NCI-H1092 (cell line): ENCODE measurements at regions not wholly inside any gene's neighbourhood (a gene's known extent, or its start where the extent isn't known, plus 50 kb on each side); places are given as distances from the start of the nearest gene placed in this dataset.
A peak's percentile ranks its signal among the peaks of the same experiment; 100 is the strongest.

Source experiments
- DNase-seq: peaks from one replicate; lab custom pipeline; 2025; lab: John Stamatoyannopoulos, UW

- no peak for DNase-seq
These were observed 99.2 kb upstream of the FGF3 start for GRCh38 chr11:69918231-69918937.

- peak; percentile 35 for DNase-seq
These were observed 99.9 kb upstream of the FGF3 start for GRCh38 chr11:69918938-69919650.

- no peak for DNase-seq
These were observed 100.6 kb upstream of the FGF3 start for GRCh38 chr11:69919659-69920344.

- DNase-seq = no peak
These were observed 101.3 kb upstream of the FGF3 start for GRCh38 chr11:69920345-69921127.

- DNase-seq = no peak
These were observed 102.2 kb upstream of the FGF3 start for GRCh38 chr11:69921128-69922014.

- no peak for DNase-seq
These were observed 102.9 kb upstream of the FGF3 start for GRCh38 chr11:69922015-69922595.

- DNase-seq = no peak
These were observed 103.4 kb upstream of the FGF3 start for GRCh38 chr11:69922596-69923111.

- DNase-seq = no peak
These were observed 104.0 kb upstream of the FGF3 start for GRCh38 chr11:69923196-69923595.

- no peak for DNase-seq
These were observed 104.6 kb upstream of the FGF3 start for GRCh38 chr11:69923641-69924307.

GRCh38 chr11:69924308-69925161, 105.3 kb upstream of the FGF3 start:
- no peak for DNase-seq

- no peak for DNase-seq
These were observed 106.4 kb upstream of the FGF3 start for GRCh38 chr11:69925366-69926196.

GRCh38 chr11:69926376-69927050, 107.3 kb upstream of the FGF3 start:
- no peak for DNase-seq

- DNase-seq = no peak
These were observed 108.9 kb upstream of the FGF3 start for GRCh38 chr11:69928121-69928520.

- no peak for DNase-seq
These were observed 109.8 kb upstream of the FGF3 start for GRCh38 chr11:69928975-69929374.

- no peak for DNase-seq
These were observed 111.2 kb upstream of the FGF3 start for GRCh38 chr11:69930081-69931059.
